ENCODE measurements at regions not wholly inside any gene's neighbourhood (a gene's known extent, or its start where the extent isn't known, plus 50 kb on each side); places are given as distances from the start of the nearest gene placed in this dataset.

GRCh38 chr1:232381394-232382100, 248.4 kb downstream of the SIPA1L2 start:
- Histone ChIP-seq H3K27me3 (ENCODE audit: insufficient read depth, low read length) (no peaks in the 10 kb centered on the region), H2AFZ (ENCODE audit: low read depth, low read length) (no peak overlapping the region), H3K9me3 (ENCODE audit: low read length) (no peaks in the 10 kb centered on the region), H3K36me3 (ENCODE audit: insufficient read depth, low read length) (no peaks in the 10 kb centered on the region), H3K4me3 (ENCODE audit: low read length) (no peak overlapping the region), H3K4me1 (ENCODE audit: insufficient read depth, low read length) (peaks cover 5% of the 10 kb centered on the region)

- no peaks in the 10 kb centered on the region for H3K36me3 ChIP-seq (ENCODE audit: insufficient read depth, low read length)
- no peaks in the 10 kb centered on the region for H3K27me3 ChIP-seq (ENCODE audit: insufficient read depth, low read length)
- H3K9me3 ChIP-seq (ENCODE audit: low read length) = no peaks in the 10 kb centered on the region
- H2AFZ ChIP-seq (ENCODE audit: low read depth, low read length) = no peak overlapping the region
- peaks cover 5% of the 10 kb centered on the region for H3K4me1 ChIP-seq (ENCODE audit: insufficient read depth, low read length)
- no peak overlapping the region for H3K4me3 ChIP-seq (ENCODE audit: low read length)
These were observed 249.3 kb downstream of the SIPA1L2 start for GRCh38 chr1:232380596-232380995.

GRCh38 chr1:232380131-232380530, 249.8 kb downstream of the SIPA1L2 start:
- Histone ChIP-seq H3K9me3 (ENCODE audit: low read length) (no peaks in the 10 kb centered on the region), H3K4me3 (ENCODE audit: low read length) (no peak overlapping the region), H3K36me3 (ENCODE audit: insufficient read depth, low read length) (no peaks in the 10 kb centered on the region), H2AFZ (ENCODE audit: low read depth, low read length) (no peak overlapping the region), H3K4me1 (ENCODE audit: insufficient read depth, low read length) (peaks cover 5% of the 10 kb centered on the region), H3K27me3 (ENCODE audit: insufficient read depth, low read length) (no peaks in the 10 kb centered on the region)

- no peaks in the 10 kb centered on the region for H3K9me3 ChIP-seq (ENCODE audit: low read length)
- no peak overlapping the region for H2AFZ ChIP-seq (ENCODE audit: low read depth, low read length)
- no peak overlapping the region for H3K4me3 ChIP-seq (ENCODE audit: low read length)
- H3K36me3 ChIP-seq (ENCODE audit: insufficient read depth, low read length) = no peaks in the 10 kb centered on the region
- H3K4me1 ChIP-seq (ENCODE audit: insufficient read depth, low read length) = peaks cover 5% of the 10 kb centered on the region
- no peaks in the 10 kb centered on the region for H3K27me3 ChIP-seq (ENCODE audit: insufficient read depth, low read length)
These were observed 250.9 kb downstream of the SIPA1L2 start for GRCh38 chr1:232379063-232379434.

GRCh38 chr1:232378266-232379062, 251.5 kb downstream of the SIPA1L2 start:
- Histone ChIP-seq H3K9me3 (ENCODE audit: low read length) (no peaks in the 10 kb centered on the region), H3K4me1 (ENCODE audit: insufficient read depth, low read length) (peaks cover 5% of the 10 kb centered on the region), H2AFZ (ENCODE audit: low read depth, low read length) (no peak overlapping the region), H3K27me3 (ENCODE audit: insufficient read depth, low read length) (no peaks in the 10 kb centered on the region), H3K4me3 (ENCODE audit: low read length) (no peak overlapping the region), H3K36me3 (ENCODE audit: insufficient read depth, low read length) (no peaks in the 10 kb centered on the region)

- H3K36me3 ChIP-seq (ENCODE audit: insufficient read depth, low read length) = no peaks in the 10 kb centered on the region
- no peak overlapping the region for H2AFZ ChIP-seq (ENCODE audit: low read depth, low read length)
- no peak overlapping the region for H3K4me3 ChIP-seq (ENCODE audit: low read length)
- H3K4me1 ChIP-seq (ENCODE audit: insufficient read depth, low read length) = peaks cover 5% of the 10 kb centered on the region
- H3K9me3 ChIP-seq (ENCODE audit: low read length) = no peaks in the 10 kb centered on the region
- H3K27me3 ChIP-seq (ENCODE audit: insufficient read depth, low read length) = no peaks in the 10 kb centered on the region
These were observed 252.5 kb downstream of the SIPA1L2 start for GRCh38 chr1:232377494-232377770.

GRCh38 chr1:232376632-232377493, 253.1 kb downstream of the SIPA1L2 start:
- H3K4me1 ChIP-seq (ENCODE audit: insufficient read depth, low read length) = peaks cover 4% of the 10 kb centered on the region
- no peaks in the 10 kb centered on the region for H3K9me3 ChIP-seq (ENCODE audit: low read length)
- no peaks in the 10 kb centered on the region for H3K27me3 ChIP-seq (ENCODE audit: insufficient read depth, low read length)
- no peak overlapping the region for H3K4me3 ChIP-seq (ENCODE audit: low read length)
- no peak overlapping the region for H2AFZ ChIP-seq (ENCODE audit: low read depth, low read length)
- H3K36me3 ChIP-seq (ENCODE audit: insufficient read depth, low read length) = no peaks in the 10 kb centered on the region

- H3K9me3 ChIP-seq (ENCODE audit: low read length) = no peaks in the 10 kb centered on the region
- no peak overlapping the region for H2AFZ ChIP-seq (ENCODE audit: low read depth, low read length)
- no peaks in the 10 kb centered on the region for H3K4me1 ChIP-seq (ENCODE audit: insufficient read depth, low read length)
- no peaks in the 10 kb centered on the region for H3K36me3 ChIP-seq (ENCODE audit: insufficient read depth, low read length)
- no peaks in the 10 kb centered on the region for H3K27me3 ChIP-seq (ENCODE audit: insufficient read depth, low read length)
- H3K4me3 ChIP-seq (ENCODE audit: low read length) = no peak overlapping the region
These were observed 257.0 kb downstream of the SIPA1L2 start for GRCh38 chr1:232372841-232373440.

GRCh38 chr1:232372431-232372830, 257.5 kb downstream of the SIPA1L2 start:
- no peaks in the 10 kb centered on the region for H3K27me3 ChIP-seq (ENCODE audit: insufficient read depth, low read length)
- no peak overlapping the region for H2AFZ ChIP-seq (ENCODE audit: low read depth, low read length)
- no peak overlapping the region for H3K4me3 ChIP-seq (ENCODE audit: low read length)
- no peaks in the 10 kb centered on the region for H3K4me1 ChIP-seq (ENCODE audit: insufficient read depth, low read length)
- no peaks in the 10 kb centered on the region for H3K9me3 ChIP-seq (ENCODE audit: low read length)
- no peaks in the 10 kb centered on the region for H3K36me3 ChIP-seq (ENCODE audit: insufficient read depth, low read length)

- H3K4me3 ChIP-seq (ENCODE audit: low read length) = no peak overlapping the region
- no peaks in the 10 kb centered on the region for H3K4me1 ChIP-seq (ENCODE audit: insufficient read depth, low read length)
- no peaks in the 10 kb centered on the region for H3K27me3 ChIP-seq (ENCODE audit: insufficient read depth, low read length)
- H3K36me3 ChIP-seq (ENCODE audit: insufficient read depth, low read length) = no peaks in the 10 kb centered on the region
- H2AFZ ChIP-seq (ENCODE audit: low read depth, low read length) = no peak overlapping the region
- no peaks in the 10 kb centered on the region for H3K9me3 ChIP-seq (ENCODE audit: low read length)
These were observed 260.3 kb downstream of the SIPA1L2 start for GRCh38 chr1:232369451-232370296.

- Histone ChIP-seq H3K36me3 (ENCODE audit: insufficient read depth, low read length) (no peaks in the 10 kb centered on the region), H3K4me1 (ENCODE audit: insufficient read depth, low read length) (no peaks in the 10 kb centered on the region), H3K4me3 (ENCODE audit: low read length) (no peak overlapping the region), H2AFZ (ENCODE audit: low read depth, low read length) (no peak overlapping the region), H3K9me3 (ENCODE audit: low read length) (no peaks in the 10 kb centered on the region), H3K27me3 (ENCODE audit: insufficient read depth, low read length) (no peaks in the 10 kb centered on the region)
These were observed 261.1 kb downstream of the SIPA1L2 start for GRCh38 chr1:232368821-232369321.

GRCh38 chr1:232367293-232367692, 262.6 kb downstream of the SIPA1L2 start:
- H2AFZ ChIP-seq (ENCODE audit: low read depth, low read length) = no peak overlapping the region

More at GRCh38 chr1:232367293-232367692, 262.6 kb downstream of the SIPA1L2 start:
- Histone ChIP-seq H3K9me3 (ENCODE audit: low read length) (no peaks in the 10 kb centered on the region), H3K27me3 (ENCODE audit: insufficient read depth, low read length) (no peaks in the 10 kb centered on the region), H3K36me3 (ENCODE audit: insufficient read depth, low read length) (no peaks in the 10 kb centered on the region), H3K4me3 (ENCODE audit: low read length) (no peak overlapping the region), H3K4me1 (ENCODE audit: insufficient read depth, low read length) (no peaks in the 10 kb centered on the region)
